ENCODE measurements at regions not wholly inside any gene's neighbourhood (a gene's known extent, or its start where the extent isn't known, plus 50 kb on each side); places are given as distances from the start of the nearest gene placed in this dataset.

- no peak for TF ChIP-seq SP1 (IDR thresholded peaks at IDR 0.05; ENCODE audit: low read depth)
- TF ChIP-seq POLR2A (IDR thresholded peaks at IDR 0.05; ENCODE audit: borderline replicate concordance, extremely low read depth, insufficient read depth, insufficient read length) = no peak
These were observed 462.6 kb downstream of the ENC1 start for GRCh38 chr5:74177961-74178360.
